Superior temporal gyrus (tissue), 1 donor: ENCODE measurements at regions not wholly inside any gene's neighbourhood (a gene's known extent, or its start where the extent isn't known, plus 50 kb on each side); places are given as distances from the start of the nearest gene placed in this dataset.

ENCODE experiments used
- DNase-seq: peaks from one replicate; pipeline ENCODE4 v3.0.0-alpha.2; 2016; ENCODE audit errors: extremely low spot score

- no peak for DNase-seq
These were observed 58.7 kb upstream of the ACAN start for GRCh38 chr15:88744548-88745020.

GRCh38 chr15:88745065-88745464, 58.2 kb upstream of the ACAN start:
- no peak for DNase-seq

GRCh38 chr15:88745696-88746095, 57.5 kb upstream of the ACAN start:
- DNase-seq = no peak

GRCh38 chr15:88746451-88746850, 56.8 kb upstream of the ACAN start:
- DNase-seq = no peak

GRCh38 chr15:88747111-88747510, 56.1 kb upstream of the ACAN start:
- DNase-seq = no peak

GRCh38 chr15:88747631-88748030, 55.6 kb upstream of the ACAN start:
- no peak for DNase-seq

- no peak for DNase-seq
These were observed 55.2 kb upstream of the ACAN start for GRCh38 chr15:88748081-88748480.

- no peak for DNase-seq
These were observed 54.6 kb upstream of the ACAN start for GRCh38 chr15:88748651-88749050.

- no peak for DNase-seq
These were observed 53.5 kb upstream of the ACAN start for GRCh38 chr15:88749699-88750098.

- no peak for DNase-seq
These were observed 50.7 kb upstream of the ACAN start for GRCh38 chr15:88752501-88752900.

- DNase-seq = no peak
These were observed 50.3 kb upstream of the ACAN start for GRCh38 chr15:88752951-88753350.
